Choroid plexus epithelial cell (primary cell): ENCODE measurements at regions not wholly inside any gene's neighbourhood (a gene's known extent, or its start where the extent isn't known, plus 50 kb on each side); places are given as distances from the start of the nearest gene placed in this dataset.
A peak's percentile ranks its signal among the peaks of the same experiment; 100 is the strongest.

Experiments used
- DNase-seq: peaks from one replicate; pipeline ENCODE4 v3.0.0-alpha.2; 2010; ENCODE audit warnings: low read depth
- H3K4me3 ChIP-seq: 2 replicates; pipeline ENCODE4 v1.5.1; 2011; ENCODE audit warnings: low read depth, mild to moderate bottlenecking, control low read depth, low read length, moderate library complexity
- TF ChIP-seq, protein P1 (sequence below): conservative IDR thresholded peaks from 2 replicates; pipeline ENCODE4 v1.5.1; 2011; ENCODE audit warnings: low read depth, mild to moderate bottlenecking, control low read depth, inconsistent platforms, low read length, moderate library complexity

DNA sequence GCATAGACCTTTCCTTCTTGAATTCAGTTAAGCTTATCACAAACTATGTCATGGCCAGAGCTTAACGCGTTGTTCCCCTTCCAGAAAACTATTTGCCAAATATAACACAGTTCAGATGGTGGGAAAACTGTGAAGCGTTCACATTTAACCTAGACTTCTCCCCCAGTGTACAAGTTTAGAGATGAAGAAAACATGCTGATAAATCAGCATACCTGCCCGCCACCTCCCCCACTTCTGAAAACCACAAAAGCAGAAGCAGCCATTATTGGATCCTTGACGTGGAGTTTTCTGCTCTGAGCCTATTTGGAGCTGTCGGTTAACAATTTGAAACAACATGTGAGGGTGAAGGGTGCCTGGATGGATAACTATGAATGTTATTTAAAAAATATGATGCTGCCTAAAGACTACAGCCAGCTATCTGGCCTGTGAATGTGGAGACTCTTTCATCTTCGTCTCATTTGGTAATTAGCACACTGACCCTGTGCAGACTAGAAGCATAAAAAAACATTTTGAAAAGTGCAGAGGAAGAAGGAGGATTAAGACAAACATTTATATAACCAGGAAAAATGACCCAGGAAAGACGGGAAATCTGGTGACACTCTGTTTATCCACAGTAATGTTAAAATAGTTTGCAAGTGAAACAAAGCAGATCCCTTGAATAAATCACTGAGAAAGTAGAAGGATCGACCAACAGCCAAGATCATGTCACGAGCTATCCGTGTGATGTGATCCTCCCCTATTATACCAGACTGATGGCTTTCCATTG, 408.2 kb downstream of the AEBP2 start:
- peak; percentile 89 for DNase-seq
- TF ChIP-seq, protein P1, sequence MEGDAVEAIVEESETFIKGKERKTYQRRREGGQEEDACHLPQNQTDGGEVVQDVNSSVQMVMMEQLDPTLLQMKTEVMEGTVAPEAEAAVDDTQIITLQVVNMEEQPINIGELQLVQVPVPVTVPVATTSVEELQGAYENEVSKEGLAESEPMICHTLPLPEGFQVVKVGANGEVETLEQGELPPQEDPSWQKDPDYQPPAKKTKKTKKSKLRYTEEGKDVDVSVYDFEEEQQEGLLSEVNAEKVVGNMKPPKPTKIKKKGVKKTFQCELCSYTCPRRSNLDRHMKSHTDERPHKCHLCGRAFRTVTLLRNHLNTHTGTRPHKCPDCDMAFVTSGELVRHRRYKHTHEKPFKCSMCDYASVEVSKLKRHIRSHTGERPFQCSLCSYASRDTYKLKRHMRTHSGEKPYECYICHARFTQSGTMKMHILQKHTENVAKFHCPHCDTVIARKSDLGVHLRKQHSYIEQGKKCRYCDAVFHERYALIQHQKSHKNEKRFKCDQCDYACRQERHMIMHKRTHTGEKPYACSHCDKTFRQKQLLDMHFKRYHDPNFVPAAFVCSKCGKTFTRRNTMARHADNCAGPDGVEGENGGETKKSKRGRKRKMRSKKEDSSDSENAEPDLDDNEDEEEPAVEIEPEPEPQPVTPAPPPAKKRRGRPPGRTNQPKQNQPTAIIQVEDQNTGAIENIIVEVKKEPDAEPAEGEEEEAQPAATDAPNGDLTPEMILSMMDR: no peak
- no peak overlapping the region for H3K4me3 ChIP-seq

DNA sequence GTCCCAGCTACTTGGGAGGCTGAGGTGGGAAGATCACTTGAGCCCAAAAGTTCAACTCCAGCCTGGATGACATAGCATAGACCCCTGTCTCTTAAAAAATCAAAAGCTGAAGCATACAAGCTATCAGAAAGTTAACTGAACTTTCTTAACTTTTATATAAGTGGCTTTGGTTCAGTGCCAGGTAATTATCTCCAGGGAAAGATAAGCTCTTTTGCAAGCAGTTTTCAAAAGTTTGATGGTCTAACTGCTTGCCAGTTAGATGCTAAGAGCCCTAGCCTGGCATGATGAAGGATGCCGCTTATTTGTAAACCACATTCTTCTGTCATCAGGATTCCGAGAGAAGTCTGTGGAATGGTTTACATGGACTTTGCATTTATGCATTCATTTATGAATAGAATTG, 409.1 kb downstream of the AEBP2 start:
- DNase-seq: no peak
- TF ChIP-seq, protein P1: no peak
- no peak overlapping the region for H3K4me3 ChIP-seq

DNA sequence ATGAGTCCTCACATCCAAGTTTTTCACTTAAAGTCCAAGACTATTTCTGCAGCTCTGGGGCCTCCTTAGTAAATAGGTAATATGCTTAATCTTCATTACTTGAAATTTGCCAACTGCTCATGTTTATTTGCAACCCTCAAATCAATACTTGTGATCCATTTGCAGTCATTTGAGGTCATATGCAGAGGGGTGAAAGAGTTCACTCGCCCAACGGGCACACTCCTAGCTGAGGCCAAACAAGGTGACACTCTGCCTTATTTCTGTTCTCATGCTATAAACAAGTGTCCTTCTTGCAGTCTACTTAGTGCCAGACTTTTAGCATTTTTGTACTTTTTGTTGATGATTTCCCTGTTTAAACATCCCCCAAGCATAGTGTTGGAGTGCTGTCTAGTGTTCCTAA, 409.9 kb downstream of the AEBP2 start:
- TF ChIP-seq, protein P1: no peak
- no peak for DNase-seq
- no peak overlapping the region for H3K4me3 ChIP-seq

DNA sequence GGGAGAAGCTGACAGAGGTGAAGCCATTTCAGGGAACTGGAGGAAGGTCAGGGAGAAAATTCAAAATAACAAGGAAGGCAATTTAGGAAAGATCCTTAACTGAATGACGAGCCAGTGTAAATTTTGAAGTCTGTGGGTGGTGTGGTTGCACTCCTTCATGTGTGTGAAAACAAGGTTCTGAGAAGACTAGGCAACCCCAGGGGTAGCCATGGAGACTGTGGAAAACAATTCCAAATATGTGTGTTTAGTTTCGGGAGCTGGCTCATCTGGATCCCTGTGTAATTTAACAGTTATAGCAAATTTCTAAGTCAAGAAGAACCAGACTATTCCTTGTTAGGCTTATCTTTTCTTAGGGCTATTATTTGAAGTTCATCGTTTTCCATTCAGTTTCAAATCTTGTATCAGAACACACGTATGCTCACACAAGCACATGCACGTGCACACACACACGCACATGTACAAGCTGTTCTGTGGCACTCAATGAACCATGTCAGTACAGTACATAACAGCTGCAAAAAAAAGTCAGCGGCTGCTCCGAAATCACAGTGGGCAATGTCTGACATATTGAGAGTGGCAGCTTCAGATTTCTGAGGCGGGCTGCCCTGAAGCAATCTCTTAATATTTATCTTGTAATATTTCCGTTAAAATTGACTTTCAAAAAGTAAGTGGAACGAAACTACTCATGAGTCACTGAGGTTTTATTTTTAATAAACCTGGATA, 411.2 kb downstream of the AEBP2 start:
- peak; percentile 59 for DNase-seq
- H3K4me3 ChIP-seq: no peak overlapping the region
- TF ChIP-seq, protein P1: no peak

DNA sequence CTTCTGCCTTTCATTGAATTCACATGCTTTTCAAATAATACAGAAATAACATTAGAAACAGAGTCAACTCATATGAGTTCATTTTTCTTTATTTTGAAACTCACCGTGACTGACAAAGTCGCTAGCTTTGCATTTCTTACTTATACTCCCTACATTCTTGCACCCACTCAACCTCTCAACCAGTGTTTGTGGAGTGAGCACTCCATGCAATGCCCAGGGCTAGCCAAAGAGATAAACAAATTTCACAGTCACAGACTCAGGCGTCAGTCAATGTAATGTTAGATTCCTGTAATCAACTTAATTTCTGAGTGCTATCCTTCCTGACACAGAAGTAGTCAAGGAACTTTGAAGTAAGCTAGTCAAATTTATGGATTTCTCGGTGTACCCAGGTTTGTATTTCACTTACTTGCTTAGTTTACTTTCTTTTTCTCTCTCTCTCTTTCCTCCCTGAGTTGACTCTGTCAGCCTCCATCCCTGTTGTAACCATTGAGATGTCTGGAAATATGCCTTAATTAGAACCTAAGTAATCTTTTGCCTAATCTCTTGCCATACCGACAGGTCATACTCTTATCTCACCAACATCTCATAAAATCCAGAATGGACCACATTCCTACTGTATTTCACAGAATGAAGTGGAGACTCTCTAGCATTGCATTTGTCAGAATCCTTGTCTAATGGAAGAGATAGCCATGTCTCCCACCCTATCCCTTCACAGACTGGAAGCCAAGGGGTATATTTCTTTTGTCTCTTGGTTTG, 413.0 kb downstream of the AEBP2 start:
- TF ChIP-seq, protein P1: no peak
- DNase-seq: no peak
- no peak overlapping the region for H3K4me3 ChIP-seq

DNA sequence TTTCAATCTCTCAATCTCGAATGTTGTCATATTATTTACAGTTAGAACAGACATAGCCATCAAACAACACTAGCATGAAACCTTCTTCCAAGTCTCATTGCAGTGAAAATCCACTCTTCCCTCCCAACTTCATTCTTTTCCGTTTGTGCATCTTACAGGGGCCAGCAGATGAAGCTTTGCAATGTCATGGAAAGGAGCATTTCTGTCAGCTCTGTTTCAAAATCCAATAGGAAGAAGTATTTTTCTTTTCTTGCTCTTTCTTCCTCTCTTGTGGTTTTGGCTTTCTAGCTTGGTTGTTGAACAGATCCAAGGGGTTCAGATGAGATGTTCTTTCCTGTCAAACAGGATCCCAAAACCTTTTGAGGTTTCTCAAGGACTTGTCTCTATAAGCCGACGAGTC, 416.6 kb downstream of the AEBP2 start:
- H3K4me3 ChIP-seq: no peak overlapping the region
- TF ChIP-seq, protein P1: no peak
- no peak for DNase-seq
